ENCODE measurements at regions not wholly inside any gene's neighbourhood (a gene's known extent, or its start where the extent isn't known, plus 50 kb on each side); places are given as distances from the start of the nearest gene placed in this dataset.
"Not testable (repeated sequence)": the region's sequence is repeated elsewhere in the genome, so short reads cannot be mapped to it uniquely, and the experiment has no call there.

- DNase-seq = no peak
These were observed 288.3 kb upstream of the AMIGO2 start for GRCh38 chr12:47367912-47368537.

- DNase-seq = no peak
These were observed 286.8 kb upstream of the AMIGO2 start for GRCh38 chr12:47366579-47366978.

DNA sequence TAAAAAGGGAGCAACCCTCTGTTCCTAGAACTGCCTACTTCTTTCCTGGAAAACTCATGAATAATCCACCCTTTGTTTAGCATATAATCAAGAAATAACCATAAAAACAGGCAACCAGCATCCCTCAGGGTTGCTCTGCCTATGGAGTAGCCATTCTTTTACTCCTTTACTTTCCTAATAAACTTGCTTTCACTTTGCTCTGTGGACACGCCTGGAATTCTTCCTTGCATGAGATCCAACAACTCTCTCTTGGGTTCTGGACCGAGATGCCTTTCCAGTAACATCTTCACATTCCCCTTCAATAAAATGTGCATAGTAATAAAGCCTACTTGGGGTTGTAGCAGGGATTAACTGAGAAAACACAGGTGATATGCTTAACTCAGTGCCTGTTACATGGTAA is 286.4 kb upstream of the AMIGO2 start:
- DNase-seq = no peak

GRCh38 chr12:47365443-47366076 is 285.8 kb upstream of the AMIGO2 start:
- DNase-seq = not testable (repeated sequence)

DNA sequence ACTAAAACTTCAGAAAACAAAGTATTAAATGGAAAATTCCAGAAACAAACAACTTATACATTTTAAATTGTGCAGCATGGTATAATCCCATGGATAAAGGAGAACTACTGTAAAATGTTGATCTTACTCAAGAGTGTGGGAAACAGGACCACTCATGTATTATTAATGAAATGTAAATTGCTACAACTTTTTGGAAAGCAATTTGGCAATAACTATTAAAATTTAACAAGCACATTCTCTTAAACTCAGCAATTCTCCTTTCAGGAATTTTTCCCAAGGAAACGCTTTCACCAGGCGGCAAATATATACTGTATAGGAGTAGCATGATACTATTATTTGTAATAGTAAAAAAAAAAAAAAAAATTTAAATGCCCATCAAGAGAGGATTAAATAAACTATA is 284.5 kb upstream of the AMIGO2 start:
- DNase-seq = no peak

GRCh38 chr12:47362126-47362705 is 282.5 kb upstream of the AMIGO2 start:
- DNase-seq = no peak

DNA sequence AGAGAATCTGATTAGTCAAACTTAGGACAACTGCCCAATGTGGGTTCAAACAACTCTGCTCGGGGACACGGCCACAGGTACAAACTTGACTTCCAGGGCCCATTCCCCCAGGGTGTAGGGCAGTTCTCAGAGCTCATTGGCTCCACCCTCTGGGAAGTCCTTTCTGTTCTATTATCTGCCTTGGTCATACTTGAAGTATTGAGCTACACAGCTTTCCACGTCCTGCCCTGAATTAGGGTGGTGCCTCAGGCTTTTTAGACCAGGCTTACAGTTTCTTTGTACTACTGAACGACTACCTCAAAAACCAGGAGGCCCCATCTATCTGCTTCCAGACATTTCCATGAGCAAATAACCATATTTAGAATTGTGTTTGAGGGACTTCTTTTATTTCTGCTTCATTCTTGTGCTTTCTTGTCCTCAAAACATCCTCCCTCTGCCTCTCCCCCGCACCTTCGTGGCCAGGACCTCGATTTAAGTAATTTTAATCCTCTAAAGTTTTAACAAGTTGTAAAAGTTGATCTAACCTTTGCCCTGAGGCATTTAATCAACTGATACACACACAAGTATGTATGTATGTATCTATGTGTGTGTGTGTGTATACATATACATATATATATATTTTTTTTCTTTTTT is 281.7 kb upstream of the AMIGO2 start:
- no peak for DNase-seq

- DNase-seq = no peak
These were observed 281.1 kb upstream of the AMIGO2 start for GRCh38 chr12:47360771-47361388.

- DNase-seq = no peak
These were observed 280.3 kb upstream of the AMIGO2 start for GRCh38 chr12:47360093-47360480.

- no peak for DNase-seq
These were observed 279.7 kb upstream of the AMIGO2 start for GRCh38 chr12:47359310-47360092.

DNA sequence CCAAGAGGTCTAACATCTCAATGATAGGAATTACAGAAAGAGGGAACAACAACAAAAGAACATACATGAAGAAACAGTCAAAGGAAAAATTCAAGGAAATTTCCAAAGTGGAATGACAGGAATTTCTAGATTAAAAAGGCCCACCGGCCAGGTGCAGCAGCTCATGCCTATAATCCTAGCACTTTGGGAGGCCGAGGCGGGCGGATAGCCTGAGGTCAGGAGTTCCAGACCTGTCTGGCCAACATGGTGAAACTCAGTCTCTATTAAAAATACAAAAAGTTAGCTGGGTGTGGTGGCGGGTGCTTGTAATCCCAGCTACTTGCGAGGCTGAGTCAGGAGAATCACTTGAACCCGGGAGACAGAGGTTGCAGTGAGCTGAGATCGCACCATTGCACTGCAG is 277.2 kb upstream of the AMIGO2 start:
- DNase-seq = not testable (repeated sequence)

DNA sequence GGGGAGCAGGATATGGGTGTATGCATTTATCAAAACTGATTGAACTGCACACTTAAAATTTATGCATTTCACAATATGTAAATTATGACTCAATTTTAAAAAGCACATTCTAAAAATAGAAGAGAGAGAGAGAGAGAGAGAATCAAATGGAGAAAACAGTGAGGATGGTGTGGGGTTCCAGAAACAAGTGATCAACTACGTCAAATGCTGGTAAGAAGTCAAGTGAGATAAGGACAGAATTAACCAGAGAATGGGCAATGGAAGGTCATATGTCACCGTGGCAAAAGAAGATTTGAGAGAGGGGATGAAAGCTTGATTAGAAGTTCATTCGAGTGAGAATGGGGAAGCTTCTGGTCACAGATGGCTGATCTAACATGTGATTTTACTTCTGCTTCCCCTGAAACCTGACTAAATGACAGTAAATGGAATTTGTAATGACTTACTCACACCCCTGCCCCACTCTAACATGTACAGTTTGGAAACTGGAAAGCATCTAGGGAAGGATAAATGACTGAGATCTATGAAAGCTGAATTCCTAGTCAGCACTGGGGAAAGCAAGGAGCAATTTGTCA is 276.5 kb upstream of the AMIGO2 start:
- DNase-seq = no peak

GRCh38 chr12:47353508-47353907 is 273.7 kb upstream of the AMIGO2 start:
- DNase-seq = no peak

DNA sequence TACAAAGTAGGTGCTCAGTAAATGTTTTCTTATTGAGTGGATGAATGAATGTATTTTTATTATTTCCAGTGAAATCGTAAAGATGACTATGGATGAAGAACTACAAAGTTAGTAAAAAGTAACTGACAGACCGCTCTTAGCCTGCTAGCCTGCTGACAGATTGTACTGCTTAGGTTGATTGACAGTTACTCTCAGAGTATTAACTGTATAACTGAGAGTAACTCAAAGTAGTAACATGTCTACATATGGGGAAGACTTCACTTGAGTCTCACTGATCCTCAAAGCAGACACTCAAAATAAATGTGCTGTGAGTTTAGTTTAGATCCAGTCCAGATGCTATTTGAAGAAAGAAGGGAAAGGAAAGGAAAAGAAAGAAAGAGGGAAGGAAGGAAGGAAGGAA is 272.3 kb upstream of the AMIGO2 start:
- no peak for DNase-seq

GRCh38 chr12:47351526-47351925 is 271.8 kb upstream of the AMIGO2 start:
- DNase-seq = no peak

- no peak for DNase-seq
These were observed 270.3 kb upstream of the AMIGO2 start for GRCh38 chr12:47350062-47350408.

DNA sequence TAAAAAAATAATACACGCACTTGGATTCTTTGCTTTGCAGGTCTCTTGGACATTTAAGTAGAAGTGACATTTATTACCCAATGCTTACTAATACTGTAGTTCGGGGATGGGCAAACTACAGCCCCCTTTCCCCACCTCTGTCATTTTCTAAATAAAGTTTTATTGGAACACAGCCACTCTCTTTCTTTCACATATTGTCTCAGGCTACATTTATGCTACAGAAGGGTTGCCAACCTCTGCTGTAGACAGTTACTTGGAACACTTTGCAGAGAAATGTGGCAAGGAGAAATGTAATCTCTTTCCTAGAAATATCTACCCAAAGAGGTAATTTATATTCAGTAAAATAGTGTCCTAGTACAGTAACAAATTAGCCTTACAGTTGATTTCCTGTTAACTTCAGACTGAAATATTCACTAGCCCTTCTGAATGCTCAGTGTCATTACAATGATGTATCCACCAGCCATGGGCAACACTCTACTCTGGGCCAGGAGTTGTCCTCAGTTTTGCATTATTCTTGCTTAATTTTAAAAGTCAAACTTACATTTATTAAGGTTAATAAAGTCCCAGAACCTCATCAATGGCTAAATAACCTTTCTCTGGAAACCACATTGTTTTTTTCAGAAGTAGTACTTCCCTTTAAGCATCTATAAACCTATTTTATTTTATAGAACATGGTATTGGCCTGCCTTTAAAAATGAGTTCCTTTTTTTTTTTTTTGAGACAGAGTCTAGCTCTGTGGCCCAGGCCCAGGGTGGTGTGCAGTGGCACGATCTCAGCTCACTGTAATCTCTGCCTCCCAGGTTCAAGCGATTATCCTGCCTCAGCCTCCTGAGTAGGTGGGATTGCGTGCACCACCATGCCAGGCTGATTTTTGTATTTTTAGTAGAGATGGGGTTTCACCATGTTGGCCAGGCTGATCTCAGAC is 269.6 kb upstream of the AMIGO2 start:
- DNase-seq = no peak

DNA sequence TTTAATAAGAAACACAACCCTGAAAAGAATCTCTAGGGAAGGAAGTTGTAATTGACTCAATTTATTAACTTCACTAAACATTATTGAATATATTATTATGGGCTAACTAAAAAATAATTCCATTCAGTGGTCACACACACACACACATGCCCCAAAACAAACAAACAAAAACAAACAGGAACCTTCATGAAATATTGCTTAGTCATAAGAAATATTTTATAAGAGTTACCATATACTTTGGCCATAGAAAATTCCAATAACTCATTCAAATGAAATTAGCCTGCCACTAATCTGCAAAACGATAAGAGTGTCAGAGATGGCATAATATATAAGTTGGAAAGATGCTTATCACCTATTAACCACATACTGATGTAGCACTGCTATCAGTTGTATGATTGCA is 268.4 kb upstream of the AMIGO2 start:
- no peak for DNase-seq

DNA sequence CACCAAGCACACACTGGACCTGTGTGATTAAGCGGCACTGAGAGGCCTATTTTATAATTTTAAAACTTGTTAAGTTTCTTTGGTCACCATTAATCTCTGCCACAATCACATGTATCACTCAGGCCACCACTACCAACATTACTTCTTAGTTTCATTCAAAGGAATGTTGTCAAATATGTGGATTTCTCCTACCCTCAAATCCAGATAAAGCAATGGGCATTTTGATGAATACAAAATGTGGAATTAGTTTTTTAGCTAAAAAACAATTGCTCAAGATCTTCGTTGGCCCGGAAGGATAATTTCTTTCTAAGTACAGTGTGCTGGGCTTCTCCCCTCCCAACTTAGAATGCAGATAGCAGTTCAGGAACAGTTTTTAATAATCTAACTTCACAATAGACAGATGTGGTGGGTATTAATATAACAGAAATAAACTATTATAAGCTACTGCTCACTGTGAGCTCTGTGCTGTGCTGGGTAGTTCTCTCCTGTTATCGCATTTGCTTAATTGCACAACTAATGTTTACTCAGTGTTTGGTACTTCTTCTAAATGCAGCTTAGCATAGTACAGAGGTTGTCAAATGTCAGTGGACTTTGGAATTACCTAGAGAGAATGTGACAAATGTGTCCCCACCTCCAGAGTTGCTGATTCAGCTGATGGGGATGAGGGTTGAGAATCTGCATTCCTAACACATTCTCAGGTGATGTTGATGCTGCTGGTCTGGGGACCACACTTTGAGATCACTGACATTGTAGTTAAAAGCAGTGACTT is 266.7 kb upstream of the AMIGO2 start:
- peak in 2 of 3 experiments; percentile 10 to 50 for DNase-seq

DNA sequence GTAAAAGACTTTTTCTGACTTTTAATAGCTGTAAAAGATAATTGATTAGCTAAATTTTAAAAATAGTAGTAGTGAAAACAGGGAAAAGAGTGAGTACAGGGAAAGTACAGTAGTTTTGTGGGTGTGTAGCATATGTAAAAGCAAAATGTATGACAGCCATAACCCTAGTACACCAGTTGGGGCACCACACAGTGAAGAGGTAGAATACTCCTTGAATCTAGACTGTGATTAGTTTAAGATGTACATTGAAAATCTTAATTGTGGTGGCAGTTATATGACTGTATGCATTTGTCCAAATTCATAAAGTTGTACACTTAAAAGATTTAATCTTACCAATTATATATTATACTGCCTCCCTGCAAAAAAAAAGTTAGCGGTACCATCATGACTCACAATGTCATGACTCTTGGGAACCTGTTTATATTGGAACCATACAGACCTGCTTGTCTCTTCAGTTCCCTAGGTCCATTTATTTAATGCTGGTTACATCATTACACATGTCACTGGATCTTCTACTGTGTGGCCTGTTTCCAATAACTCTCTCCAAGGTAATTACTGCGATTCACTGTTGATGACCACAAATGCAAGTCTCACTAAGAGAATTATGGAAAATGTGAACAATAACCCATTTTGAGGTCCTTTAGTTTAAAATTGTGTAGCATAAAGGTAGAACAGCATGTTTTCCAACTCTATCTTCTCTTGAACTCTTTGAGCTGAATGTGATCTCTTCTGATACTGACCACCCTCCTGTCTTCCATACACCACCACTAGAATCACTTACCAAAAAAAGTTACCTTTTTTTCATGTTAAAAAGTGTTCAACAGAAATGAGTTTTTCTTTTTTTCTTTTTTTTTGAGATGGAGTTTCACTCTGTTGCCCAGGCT is 264.2 kb upstream of the AMIGO2 start:
- no peak for DNase-seq
